ENCODE measurements at regions not wholly inside any gene's neighbourhood (a gene's known extent, or its start where the extent isn't known, plus 50 kb on each side); places are given as distances from the start of the nearest gene placed in this dataset.

- H3K27me3 ChIP-seq (ENCODE audit: control insufficient read depth, insufficient read depth, low read length) = no peaks in the 10 kb centered on the region
- no peak overlapping the region for H3K4me3 ChIP-seq (replicated peaks in 1 of 4; ENCODE audit: control extremely low read depth in 1 of 4, insufficient read depth in 1 of 4, low read depth in 3 of 4, low read length in 4 of 4)
- no peaks in the 10 kb centered on the region for H3K79me2 ChIP-seq (ENCODE audit: control insufficient read depth, insufficient read depth, low read length)
- no peaks in the 10 kb centered on the region for H3K4me1 ChIP-seq (ENCODE audit: control insufficient read depth, extremely low read depth, insufficient read depth, low read length)
- H3K4me2 ChIP-seq (ENCODE audit: extremely low read depth, insufficient read depth, low read length) = no peak overlapping the region
- no peak overlapping the region for H2AFZ ChIP-seq (ENCODE audit: low read length)
- H3K9me3 ChIP-seq (ENCODE audit: control insufficient read depth, insufficient read depth, low read depth, low read length) = no peaks in the 10 kb centered on the region
- H3K36me3 ChIP-seq (ENCODE audit: control insufficient read depth, insufficient read depth, low read length) = no peaks in the 10 kb centered on the region
- no peak overlapping the region for H3K27ac ChIP-seq (ENCODE audit: insufficient read depth, low read length)
- H3K9ac ChIP-seq (ENCODE audit: insufficient read depth, low read length) = no peak overlapping the region
- no peak for DNase-seq (ENCODE audit: low read depth in 2 of 2)
- TF ChIP-seq EZH2 (IDR thresholded peaks at IDR 0.05; ENCODE audit: low read length, missing control alignments) = no peak
- no peak for TF ChIP-seq CTCF (conservative IDR thresholded peaks at IDR 0.05 in 1 of 2, IDR thresholded peaks at IDR 0.05 in 1 of 2; ENCODE audit: low read depth in 1 of 2, low read length in 2 of 2)
- H4K20me1 ChIP-seq (ENCODE audit: control insufficient read depth, extremely low read depth, insufficient read depth, low read length) = no peaks in the 10 kb centered on the region
Measured at GRCh38 chr5:99817796-99818195, 717.4 kb upstream of the FAM174A start.

- Histone ChIP-seq H3K36me3 (ENCODE audit: control insufficient read depth, insufficient read depth, low read length) (no peaks in the 10 kb centered on the region), H3K9ac (ENCODE audit: insufficient read depth, low read length) (no peak overlapping the region), H3K79me2 (ENCODE audit: control insufficient read depth, insufficient read depth, low read length) (no peaks in the 10 kb centered on the region), H3K9me3 (ENCODE audit: control insufficient read depth, insufficient read depth, low read depth, low read length) (no peaks in the 10 kb centered on the region), H3K4me1 (ENCODE audit: control insufficient read depth, extremely low read depth, insufficient read depth, low read length) (no peaks in the 10 kb centered on the region), H4K20me1 (ENCODE audit: control insufficient read depth, extremely low read depth, insufficient read depth, low read length) (no peaks in the 10 kb centered on the region), H2AFZ (ENCODE audit: low read length) (no peak overlapping the region), H3K27ac (ENCODE audit: insufficient read depth, low read length) (no peak overlapping the region), H3K27me3 (ENCODE audit: control insufficient read depth, insufficient read depth, low read length) (no peaks in the 10 kb centered on the region), H3K4me2 (ENCODE audit: extremely low read depth, insufficient read depth, low read length) (no peak overlapping the region), H3K4me3 (replicated peaks in 1 of 4; ENCODE audit: control extremely low read depth in 1 of 4, insufficient read depth in 1 of 4, low read depth in 3 of 4, low read length in 4 of 4) (no peak overlapping the region)
- peak; percentile 41 to 59 for DNase-seq (ENCODE audit: low read depth in 2 of 2)
- TF ChIP-seq EZH2 (IDR thresholded peaks at IDR 0.05; ENCODE audit: low read length, missing control alignments) (no peak), CTCF (conservative IDR thresholded peaks at IDR 0.05 in 1 of 2, IDR thresholded peaks at IDR 0.05 in 1 of 2; ENCODE audit: low read depth in 1 of 2, low read length in 2 of 2) (no peak)
Measured at GRCh38 chr5:99814321-99815063, 720.7 kb upstream of the FAM174A start.

- Histone ChIP-seq H3K27me3 (ENCODE audit: control insufficient read depth, insufficient read depth, low read length) (no peaks in the 10 kb centered on the region), H2AFZ (ENCODE audit: low read length) (no peak overlapping the region), H3K4me1 (ENCODE audit: control insufficient read depth, extremely low read depth, insufficient read depth, low read length) (no peaks in the 10 kb centered on the region), H3K79me2 (ENCODE audit: control insufficient read depth, insufficient read depth, low read length) (no peaks in the 10 kb centered on the region), H3K36me3 (ENCODE audit: control insufficient read depth, insufficient read depth, low read length) (no peaks in the 10 kb centered on the region), H3K27ac (ENCODE audit: insufficient read depth, low read length) (no peak overlapping the region), H3K4me3 (replicated peaks in 1 of 4; ENCODE audit: control extremely low read depth in 1 of 4, insufficient read depth in 1 of 4, low read depth in 3 of 4, low read length in 4 of 4) (no peak overlapping the region), H4K20me1 (ENCODE audit: control insufficient read depth, extremely low read depth, insufficient read depth, low read length) (no peaks in the 10 kb centered on the region), H3K9me3 (ENCODE audit: control insufficient read depth, insufficient read depth, low read depth, low read length) (no peaks in the 10 kb centered on the region), H3K4me2 (ENCODE audit: extremely low read depth, insufficient read depth, low read length) (no peak overlapping the region), H3K9ac (ENCODE audit: insufficient read depth, low read length) (no peak overlapping the region)
- no peak for DNase-seq (ENCODE audit: low read depth in 2 of 2)
- TF ChIP-seq CTCF (conservative IDR thresholded peaks at IDR 0.05 in 1 of 2, IDR thresholded peaks at IDR 0.05 in 1 of 2; ENCODE audit: low read depth in 1 of 2, low read length in 2 of 2) = no peak
- no peak for TF ChIP-seq EZH2 (IDR thresholded peaks at IDR 0.05; ENCODE audit: low read length, missing control alignments)
Measured at GRCh38 chr5:99808657-99809230, 726.4 kb upstream of the FAM174A start.

Measured in fibroblast of lung (primary cell).